Right cardiac atrium (tissue), 5 donors: ENCODE measurements at regions not wholly inside any gene's neighbourhood (a gene's known extent, or its start where the extent isn't known, plus 50 kb on each side); places are given as distances from the start of the nearest gene placed in this dataset.

Source experiments
- ATAC-seq, 2 donors: fragments of 200-7000 bp; cut with Tn5 transposase; one replicate each; pipeline versions ENCODE4 v1.8.0 to v1.9.1; 2020; ENCODE audit warnings: moderate library complexity in 2 of 2, mild to moderate bottlenecking in 1 of 2
- DNase-seq, 3 donors: peaks; one replicate each; pipeline ENCODE4 v3.0.0-alpha.2; 2020
- H3K27ac ChIP-seq: one replicate; pipeline ENCODE4 v1.5.1; 2013; ENCODE audit warnings: mild to moderate bottlenecking, low read length, control low read depth, moderate library complexity
- H3K27me3 ChIP-seq: one replicate; pipeline ENCODE4 v1.6.1; 2013; ENCODE audit not compliant: control insufficient read depth, insufficient read depth
- H3K4me1 ChIP-seq: one replicate; pipeline ENCODE4 v1.6.1; 2013; ENCODE audit warnings: low read length; ENCODE audit not compliant: control insufficient read depth, insufficient read depth
- H3K4me3 ChIP-seq: one replicate; pipeline ENCODE4 v1.5.1; 2013; ENCODE audit warnings: low read length, control low read depth
- H3K9me3 ChIP-seq: one replicate; pipeline ENCODE4 v1.6.1; 2013; ENCODE audit warnings: low read length; ENCODE audit not compliant: control insufficient read depth
- WGBS: extraction: QIAGEN DNeasy Blood & Tissue Kit; methylation state at CpG from one replicate; pipeline ENCODE4 v1.1.7; 2013; 5-methylcytosine and 5-hydroxymethylcytosine counted together
- intact Hi-C, 4 donors: fragments of 100-400 bp; cut with DNase I; formaldehyde crosslinking; loops; one replicate each; pipeline versions ENCODE4 v1.11.0 to v1.14.0; 2022 to 2023
- donor health status: healthy with polysubstance abuse.
- donor health status: DM: no; HTN: yes; CAD: no.
- donor health status: DM: no; HTN: no; CAD: no.
- donor health status: DM: no; HTN: yes; CAD: no; lungs with severe emphysema.
- donor health status: DM: yes; HTN: yes; CAD: no.

- DNase-seq (no peak), ATAC-seq (no peak)
- H3K27me3 ChIP-seq, result no peaks in the 10 kb centered on the region
- intact Hi-C loops, result no loop called here
- H3K4me1 ChIP-seq, result no peaks in the 10 kb centered on the region
- H3K4me3 ChIP-seq, result no peak overlapping the region
- no peak overlapping the region for H3K27ac ChIP-seq
- H3K9me3 ChIP-seq, result no peaks in the 10 kb centered on the region
- WGBS, result 75% methylated on average over 4 of the region's 4 CpGs
Measured at GRCh38 chr6:119801056-119801455, 451.5 kb upstream of the MAN1A1 start.

GRCh38 chr6:119800526-119800925 lies 451.0 kb upstream of the MAN1A1 start:
- no peaks in the 10 kb centered on the region for H3K4me1 ChIP-seq
- intact Hi-C loops, result no loop called here

GRCh38 chr6:119799596-119800509 lies 450.3 kb upstream of the MAN1A1 start:
- no peak for ATAC-seq
- DNase-seq, result no peak
- Histone ChIP-seq H3K9me3 (no peaks in the 10 kb centered on the region), H3K27ac (no peak overlapping the region), H3K4me1 (no peaks in the 10 kb centered on the region), H3K4me3 (no peak overlapping the region), H3K27me3 (no peaks in the 10 kb centered on the region)
- WGBS, result 51% methylated on average over 5 of the region's 5 CpGs
- intact Hi-C loops, result no loop called here

More at GRCh38 chr6:119800526-119800925, 451.0 kb upstream of the MAN1A1 start:
- ATAC-seq (no peak), DNase-seq (no peak)
- Histone ChIP-seq H3K9me3 (no peaks in the 10 kb centered on the region), H3K27ac (no peak overlapping the region), H3K4me3 (no peak overlapping the region), H3K27me3 (no peaks in the 10 kb centered on the region)

GRCh38 chr6:119791736-119792135 lies 442.2 kb upstream of the MAN1A1 start:
- intact Hi-C loops, result no loop called here
- no peaks in the 10 kb centered on the region for H3K27me3 ChIP-seq
- DNase-seq (no peak), ATAC-seq (no peak)
- no peaks in the 10 kb centered on the region for H3K9me3 ChIP-seq
- H3K27ac ChIP-seq, result no peak overlapping the region
- WGBS, result 94% methylated on average over 1 of the region's 1 CpG
- no peak overlapping the region for H3K4me3 ChIP-seq
- no peaks in the 10 kb centered on the region for H3K4me1 ChIP-seq

DNA sequence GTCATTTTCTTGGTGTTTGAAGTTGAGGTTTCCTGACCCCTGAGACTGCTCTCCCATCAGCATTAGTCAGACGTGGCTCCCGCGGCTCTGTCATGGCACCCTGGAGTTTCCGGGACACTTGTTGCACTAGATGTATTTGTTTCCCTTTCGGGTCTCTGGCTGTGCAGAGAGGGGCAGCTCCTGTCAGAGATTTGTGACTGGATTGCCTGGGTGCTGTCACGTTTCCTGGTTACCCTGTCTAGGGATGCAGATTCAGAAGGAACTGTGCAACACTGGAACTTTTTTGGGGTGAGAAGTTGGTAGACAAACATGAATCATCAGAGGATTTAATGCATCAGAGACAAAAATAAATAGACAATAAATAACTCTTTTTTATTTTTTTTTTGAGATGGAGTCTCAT lies 431.8 kb upstream of the MAN1A1 start:
- DNase-seq (no peak), ATAC-seq (no peak)
- Histone ChIP-seq H3K4me3 (no peak overlapping the region), H3K27me3 (no peaks in the 10 kb centered on the region), H3K4me1 (no peaks in the 10 kb centered on the region), H3K9me3 (no peaks in the 10 kb centered on the region), H3K27ac (no peak overlapping the region)
- 87% methylated on average over 6 of the region's 6 CpGs for WGBS
- intact Hi-C loops, result no loop called here

DNA sequence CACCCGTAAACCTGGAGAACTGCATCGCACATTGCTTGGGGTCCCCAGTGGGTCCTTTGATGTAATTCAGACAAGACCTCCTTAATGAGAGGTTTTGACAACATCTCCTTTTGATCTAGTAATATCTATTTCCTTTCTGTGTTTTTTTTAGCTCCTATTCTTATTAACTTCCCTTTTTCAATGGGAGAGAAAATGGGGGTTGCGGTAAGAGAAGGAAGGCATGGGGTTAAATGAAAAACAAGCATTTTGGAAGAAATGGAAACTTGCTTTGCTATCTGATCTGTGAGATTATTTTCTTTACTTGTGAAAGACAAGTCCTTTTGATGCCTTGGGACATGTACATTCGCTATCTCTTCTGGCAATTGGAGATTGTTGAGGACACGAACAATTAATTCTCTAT lies 418.6 kb upstream of the MAN1A1 start:
- Histone ChIP-seq H3K9me3 (no peaks in the 10 kb centered on the region), H3K27ac (no peak overlapping the region), H3K4me3 (no peak overlapping the region), H3K4me1 (no peaks in the 10 kb centered on the region), H3K27me3 (no peaks in the 10 kb centered on the region)
- no peak for ATAC-seq
- 68% methylated on average over 5 of the region's 5 CpGs for WGBS
- DNase-seq, result no peak
- intact Hi-C loops, result no loop called here

DNA sequence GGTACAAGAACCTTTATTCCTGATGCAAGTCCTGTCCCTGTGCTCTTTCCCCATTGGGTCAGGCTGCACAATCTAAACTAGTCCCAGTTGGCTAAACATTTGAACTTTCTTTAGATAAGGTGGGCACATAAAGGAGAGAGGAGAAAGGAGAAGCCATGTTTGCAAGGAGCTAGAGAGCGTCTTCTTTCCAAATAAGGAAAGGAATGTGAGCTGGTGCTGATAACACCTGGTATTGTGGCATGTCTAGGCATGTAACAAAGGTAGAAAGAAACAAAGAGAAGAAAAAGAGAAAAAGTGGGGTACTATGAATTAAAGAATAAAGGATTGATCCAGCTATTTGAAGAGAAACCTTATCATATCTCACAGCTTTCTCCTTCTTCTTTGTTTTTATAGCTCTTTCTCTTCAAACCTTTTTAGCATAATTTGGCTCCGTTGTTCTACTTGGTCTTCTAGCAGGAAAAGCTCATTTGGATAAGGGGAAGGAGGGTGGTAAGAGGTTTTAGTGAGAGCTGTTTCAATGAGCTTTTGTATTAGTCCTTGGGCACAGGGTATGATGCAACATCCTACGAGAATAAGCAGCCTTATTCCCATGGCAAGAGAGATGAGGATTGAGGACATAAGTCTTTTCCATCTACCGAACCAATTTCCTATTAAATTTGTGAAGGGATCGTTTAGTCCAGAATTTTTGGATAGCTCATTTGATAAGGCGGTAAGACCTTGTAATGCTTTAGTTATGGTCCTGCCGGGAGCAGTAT lies 415.5 kb upstream of the MAN1A1 start:
- 87% methylated on average over 7 of the region's 7 CpGs for WGBS
- DNase-seq, result no peak
- Histone ChIP-seq H3K9me3 (no peaks in the 10 kb centered on the region), H3K4me1 (no peaks in the 10 kb centered on the region), H3K4me3 (no peak overlapping the region), H3K27me3 (no peaks in the 10 kb centered on the region), H3K27ac (no peak overlapping the region)
- no peak for ATAC-seq
- intact Hi-C loops, result no loop called here

- Histone ChIP-seq H3K27me3 (no peaks in the 10 kb centered on the region), H3K4me1 (no peaks in the 10 kb centered on the region), H3K27ac (no peak overlapping the region), H3K4me3 (no peak overlapping the region), H3K9me3 (no peaks in the 10 kb centered on the region)
- DNase-seq, result no peak
- 46% methylated on average over 1 of the region's 1 CpG for WGBS
- intact Hi-C loops, result no loop called here
- ATAC-seq, result no peak
Measured at GRCh38 chr6:119760046-119760445, 410.5 kb upstream of the MAN1A1 start.

GRCh38 chr6:119758385-119758784 lies 408.8 kb upstream of the MAN1A1 start:
- Histone ChIP-seq H3K4me3 (no peak overlapping the region), H3K9me3 (no peaks in the 10 kb centered on the region), H3K27ac (no peak overlapping the region), H3K27me3 (no peaks in the 10 kb centered on the region), H3K4me1 (no peaks in the 10 kb centered on the region)
- WGBS, result 81% methylated on average over 3 of the region's 3 CpGs
- intact Hi-C loops, result no loop called here
- ATAC-seq (no peak), DNase-seq (no peak)

- Histone ChIP-seq H3K27me3 (no peaks in the 10 kb centered on the region), H3K27ac (no peak overlapping the region), H3K4me3 (no peak overlapping the region), H3K9me3 (no peaks in the 10 kb centered on the region), H3K4me1 (no peaks in the 10 kb centered on the region)
- intact Hi-C loops, result no loop called here
- no peak for ATAC-seq
- 88% methylated on average over 2 of the region's 2 CpGs for WGBS
- no peak for DNase-seq
Measured at GRCh38 chr6:119757467-119757866, 407.9 kb upstream of the MAN1A1 start.

GRCh38 chr6:119749335-119749734 lies 399.8 kb upstream of the MAN1A1 start:
- ATAC-seq (no peak), DNase-seq (no peak)
- intact Hi-C loops, result no loop called here
- Histone ChIP-seq H3K4me3 (no peak overlapping the region), H3K27ac (no peak overlapping the region), H3K4me1 (no peaks in the 10 kb centered on the region), H3K27me3 (no peaks in the 10 kb centered on the region), H3K9me3 (no peaks in the 10 kb centered on the region)
- WGBS, result 84% methylated on average over 4 of the region's 4 CpGs
